Body of pancreas (tissue), 4 donors: ENCODE measurements at regions not wholly inside any gene's neighbourhood (a gene's known extent, or its start where the extent isn't known, plus 50 kb on each side); places are given as distances from the start of the nearest gene placed in this dataset.

Experiments
- POLR2A ChIP-seq, 3 donors: fragments of 450-650 bp; IDR thresholded peaks; one replicate each; pipeline ENCODE4 v1.6.1; 2016; ENCODE audit warnings: antibody characterized with exemption in 3 of 3, mild to moderate bottlenecking in 2 of 3
- TF ChIP-seq, protein P1 (sequence below), 7 experiments: fragments of 450-650 bp in 4 of 7; fragments of 200-600 bp in 3 of 7; sonication (generic) in 3 of 7; IDR thresholded peaks; one replicate each; pipeline ENCODE4 v1.5.1; 2016 to 2019; ENCODE audit warnings: antibody characterized with exemption in 7 of 7

GRCh38 chr3:102078401-102078800, 229.1 kb downstream of the NFKBIZ start:
- TF ChIP-seq, protein P1, sequence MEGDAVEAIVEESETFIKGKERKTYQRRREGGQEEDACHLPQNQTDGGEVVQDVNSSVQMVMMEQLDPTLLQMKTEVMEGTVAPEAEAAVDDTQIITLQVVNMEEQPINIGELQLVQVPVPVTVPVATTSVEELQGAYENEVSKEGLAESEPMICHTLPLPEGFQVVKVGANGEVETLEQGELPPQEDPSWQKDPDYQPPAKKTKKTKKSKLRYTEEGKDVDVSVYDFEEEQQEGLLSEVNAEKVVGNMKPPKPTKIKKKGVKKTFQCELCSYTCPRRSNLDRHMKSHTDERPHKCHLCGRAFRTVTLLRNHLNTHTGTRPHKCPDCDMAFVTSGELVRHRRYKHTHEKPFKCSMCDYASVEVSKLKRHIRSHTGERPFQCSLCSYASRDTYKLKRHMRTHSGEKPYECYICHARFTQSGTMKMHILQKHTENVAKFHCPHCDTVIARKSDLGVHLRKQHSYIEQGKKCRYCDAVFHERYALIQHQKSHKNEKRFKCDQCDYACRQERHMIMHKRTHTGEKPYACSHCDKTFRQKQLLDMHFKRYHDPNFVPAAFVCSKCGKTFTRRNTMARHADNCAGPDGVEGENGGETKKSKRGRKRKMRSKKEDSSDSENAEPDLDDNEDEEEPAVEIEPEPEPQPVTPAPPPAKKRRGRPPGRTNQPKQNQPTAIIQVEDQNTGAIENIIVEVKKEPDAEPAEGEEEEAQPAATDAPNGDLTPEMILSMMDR (IDR thresholded peaks at IDR 0.05) = no peak
- no peak for TF ChIP-seq POLR2A (IDR thresholded peaks at IDR 0.05)
